Mesenchymal stem cell (in vitro differentiated cells and primary cell): ENCODE measurements at regions not wholly inside any gene's neighbourhood (a gene's known extent, or its start where the extent isn't known, plus 50 kb on each side); places are given as distances from the start of the nearest gene placed in this dataset.

Experiments
- DNase-seq: peaks from one replicate; pipeline ENCODE4 v3.0.0-alpha.2; 2013
- H2AFZ ChIP-seq: one replicate; pipeline ENCODE4 v1.6.1; 2013; ENCODE audit warnings: low read depth, mild to moderate bottlenecking, control low read depth, inconsistent platforms, low read length, moderate library complexity
- H2AK5ac ChIP-seq: 2 replicates; pipeline ENCODE4 v1.6.1; 2013; ENCODE audit warnings: low read length, moderate library complexity, mild to moderate bottlenecking, inconsistent platforms; ENCODE audit not compliant: severe bottlenecking
- H2BK120ac ChIP-seq: one replicate; pipeline ENCODE4 v1.6.1; 2013; ENCODE audit warnings: low read depth, mild to moderate bottlenecking, inconsistent platforms, low read length, moderate library complexity
- H2BK12ac ChIP-seq, 2 experiments: one replicate each; pipeline ENCODE4 v1.6.1; 2013; ENCODE audit warnings: inconsistent platforms in 2 of 2, low read length in 2 of 2, mild to moderate bottlenecking in 2 of 2, moderate library complexity in 2 of 2, control low read depth in 1 of 2
- H2BK15ac ChIP-seq: one replicate; pipeline ENCODE4 v1.6.1; 2013; ENCODE audit warnings: mild to moderate bottlenecking, low read depth, inconsistent platforms; ENCODE audit not compliant: poor library complexity, severe bottlenecking
- H2BK5ac ChIP-seq: 2 replicates; pipeline ENCODE4 v1.6.1; 2013; ENCODE audit warnings: low read depth, mild to moderate bottlenecking, low read length, control low read depth, inconsistent platforms; ENCODE audit not compliant: poor library complexity, severe bottlenecking
- H3K14ac ChIP-seq, 2 experiments: one replicate each; pipeline ENCODE4 v1.6.1; 2013; ENCODE audit warnings: inconsistent platforms in 2 of 2, low read length in 2 of 2, control low read depth in 1 of 2, mild to moderate bottlenecking in 1 of 2, moderate library complexity in 1 of 2
- H3K18ac ChIP-seq, 2 experiments: one replicate each; pipeline ENCODE4 v1.6.1; 2013; ENCODE audit warnings: inconsistent platforms in 2 of 2, low read length in 2 of 2, control low read depth in 1 of 2, low read depth in 1 of 2, mild to moderate bottlenecking in 1 of 2
- H3K23ac ChIP-seq, 2 experiments: one replicate each; pipeline ENCODE4 v1.6.1; 2013; ENCODE audit warnings: inconsistent platforms in 2 of 2, low read length in 2 of 2, mild to moderate bottlenecking in 2 of 2, moderate library complexity in 2 of 2, control low read depth in 1 of 2
- H3K27ac ChIP-seq: 2 replicates; pipeline ENCODE4 v1.5.1; 2013; ENCODE audit warnings: mild to moderate bottlenecking, moderate library complexity, low read length, control low read depth, inconsistent platforms; ENCODE audit not compliant: poor library complexity, severe bottlenecking
- H3K27me3 ChIP-seq, 2 experiments: 2 replicates each; pipeline versions ENCODE4 v1.6.1 to v1.7.0; 2013; ENCODE audit warnings: low read length in 2 of 2, mild to moderate bottlenecking in 2 of 2, moderate library complexity in 2 of 2, control low read depth in 1 of 2, inconsistent platforms in 1 of 2; ENCODE audit not compliant: control insufficient read depth in 1 of 2, insufficient read depth in 1 of 2
- H3K36me3 ChIP-seq, 2 experiments: 2 replicates each; pipeline versions ENCODE4 v1.6.1 to v1.7.0; 2013; ENCODE audit warnings: low read length in 2 of 2, control low read depth in 1 of 2, inconsistent platforms in 1 of 2, low read depth in 1 of 2, mild to moderate bottlenecking in 1 of 2; ENCODE audit not compliant: insufficient read depth in 2 of 2, control insufficient read depth in 1 of 2
- H3K4ac ChIP-seq, 2 experiments: one replicate each; pipeline ENCODE4 v1.6.1; 2013; ENCODE audit warnings: inconsistent platforms in 2 of 2, low read length in 2 of 2, mild to moderate bottlenecking in 2 of 2, moderate library complexity in 2 of 2, control low read depth in 1 of 2, low read depth in 1 of 2
- H3K4me1 ChIP-seq: 2 replicates; pipeline ENCODE4 v1.6.1; 2013; ENCODE audit warnings: low read depth, low read length, control low read depth; ENCODE audit not compliant: control insufficient read depth, insufficient read depth
- H3K4me2 ChIP-seq: 2 replicates; pipeline ENCODE4 v1.6.1; 2013; ENCODE audit warnings: low read length, mild to moderate bottlenecking, inconsistent platforms; ENCODE audit not compliant: poor library complexity, severe bottlenecking
- H3K4me3 ChIP-seq, 2 experiments: 2 replicates each; pipeline versions ENCODE4 v1.5.1 to v1.7.0; 2013; ENCODE audit warnings: low read length in 2 of 2, mild to moderate bottlenecking in 2 of 2, control low read depth in 1 of 2, low read depth in 1 of 2; ENCODE audit not compliant: insufficient read depth in 1 of 2
- H3K79me1 ChIP-seq: replicated peaks from 2 replicates; pipeline ENCODE4 v1.6.1; 2013; ENCODE audit warnings: mild to moderate bottlenecking, control low read depth, low read length, inconsistent platforms; ENCODE audit not compliant: poor library complexity, severe bottlenecking
- H3K9ac ChIP-seq: 2 replicates; pipeline ENCODE4 v1.7.0; 2013; ENCODE audit warnings: mild to moderate bottlenecking, low read length, moderate library complexity
- H3K9me3 ChIP-seq: 2 replicates; pipeline ENCODE4 v1.7.0; 2013; ENCODE audit warnings: mild to moderate bottlenecking, low read length; ENCODE audit not compliant: control insufficient read depth
- H4K8ac ChIP-seq: one replicate; pipeline ENCODE4 v1.6.1; 2013; ENCODE audit warnings: inconsistent platforms, mild to moderate bottlenecking, low read length, moderate library complexity
- H4K91ac ChIP-seq: one replicate; pipeline ENCODE4 v1.6.1; 2013; ENCODE audit warnings: mild to moderate bottlenecking, low read length, inconsistent platforms
- WGBS: methylation state at CpG from one replicate; pipeline ENCODE4 v1.1.7; 2013; ENCODE audit warnings: mixed read lengths; 5-methylcytosine and 5-hydroxymethylcytosine counted together

DNA sequence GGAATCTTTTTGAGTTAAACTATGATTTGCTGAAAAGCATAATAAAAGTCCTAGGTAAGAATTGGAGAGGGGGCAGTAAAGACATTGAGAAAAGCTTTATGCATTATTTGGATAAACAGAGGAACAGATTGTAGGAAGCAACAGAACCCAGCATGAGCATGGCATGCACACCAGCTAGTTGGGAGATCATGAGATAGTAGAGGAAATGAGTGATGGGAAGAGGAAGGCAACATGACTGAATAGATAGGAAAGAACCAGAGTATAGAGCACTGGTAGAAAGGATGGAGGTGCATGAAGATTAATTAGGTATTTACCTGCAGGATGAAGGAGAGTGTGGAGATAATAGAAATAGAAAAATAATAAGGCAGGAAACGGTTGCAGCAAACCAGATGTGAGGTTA, 248.5 kb upstream of the LMO3 start:
- DNase-seq = no peak
- WGBS = 65% methylated on average over 1 of the region's 1 CpG
- no peak overlapping the region for H2BK15ac ChIP-seq
- H3K4me2 ChIP-seq = no peak overlapping the region
- no peak overlapping the region for H2AK5ac ChIP-seq
- H3K4me3 ChIP-seq = no peak overlapping the region
- H3K23ac ChIP-seq = no peak overlapping the region
- H4K91ac ChIP-seq = no peak overlapping the region
- H3K18ac ChIP-seq = no peak overlapping the region
- no peaks in the 10 kb centered on the region for H3K4me1 ChIP-seq
- H3K9ac ChIP-seq = no peak overlapping the region
- H3K14ac ChIP-seq = no peak overlapping the region
- no peak overlapping the region for H2BK5ac ChIP-seq
- no peaks in the 10 kb centered on the region for H3K27me3 ChIP-seq
- no peak overlapping the region for H2BK12ac ChIP-seq
- no peaks in the 10 kb centered on the region for H3K9me3 ChIP-seq
- no peaks in the 10 kb centered on the region for H3K79me1 ChIP-seq
- no peak overlapping the region for H3K27ac ChIP-seq
- no peak overlapping the region for H4K8ac ChIP-seq
- no peak overlapping the region for H2BK120ac ChIP-seq
- no peak overlapping the region for H2AFZ ChIP-seq
- H3K36me3 ChIP-seq = no peaks in the 10 kb centered on the region
- no peak overlapping the region for H3K4ac ChIP-seq

- Histone ChIP-seq H3K9ac (no peak overlapping the region), H3K4me1 (no peaks in the 10 kb centered on the region), H3K36me3 (no peaks in the 10 kb centered on the region), H3K4me2 (no peak overlapping the region), H3K79me1 (no peaks in the 10 kb centered on the region), H3K18ac (no peak overlapping the region), H3K4me3 (no peak overlapping the region), H3K9me3 (no peaks in the 10 kb centered on the region), H4K91ac (no peak overlapping the region), H3K23ac (no peak overlapping the region), H3K27ac (no peak overlapping the region), H3K27me3 (no peaks in the 10 kb centered on the region), H2BK15ac (no peak overlapping the region), H2BK12ac (no peak overlapping the region), H2BK5ac (no peak overlapping the region), H2AFZ (no peak overlapping the region), H2AK5ac (no peak overlapping the region), H4K8ac (no peak overlapping the region), H3K14ac (no peak overlapping the region), H2BK120ac (no peak overlapping the region), H3K4ac (no peak overlapping the region)
- WGBS = 42% methylated on average over 1 of the region's 2 CpGs
- DNase-seq = no peak
Observed at GRCh38 chr12:16849473-16849872, 243.5 kb upstream of the LMO3 start.

GRCh38 chr12:16844875-16845274, 238.9 kb upstream of the LMO3 start:
- 76% methylated on average over 7 of the region's 7 CpGs for WGBS

GRCh38 chr12:16833376-16834015, 227.5 kb upstream of the LMO3 start:
- H2BK12ac ChIP-seq = no peak overlapping the region
- H3K4me2 ChIP-seq = no peak overlapping the region
- H3K23ac ChIP-seq = no peak overlapping the region
- H3K4me1 ChIP-seq = no peaks in the 10 kb centered on the region
- no peaks in the 10 kb centered on the region for H3K9me3 ChIP-seq
- no peak overlapping the region for H3K9ac ChIP-seq
- no peak overlapping the region for H2BK120ac ChIP-seq
- no peaks in the 10 kb centered on the region for H3K36me3 ChIP-seq
- 20% methylated on average over 1 of the region's 2 CpGs for WGBS
- H4K8ac ChIP-seq = no peak overlapping the region
- DNase-seq = no peak
- no peak overlapping the region for H3K4me3 ChIP-seq
- H2AK5ac ChIP-seq = no peak overlapping the region
- H3K4ac ChIP-seq = no peak overlapping the region
- no peak overlapping the region for H2AFZ ChIP-seq
- no peak overlapping the region for H4K91ac ChIP-seq
- no peak overlapping the region for H3K27ac ChIP-seq
- H3K18ac ChIP-seq = no peak overlapping the region
- no peak overlapping the region for H2BK15ac ChIP-seq
- H3K14ac ChIP-seq = no peak overlapping the region
- no peak overlapping the region for H2BK5ac ChIP-seq
- no peaks in the 10 kb centered on the region for H3K79me1 ChIP-seq
- H3K27me3 ChIP-seq = no peaks in the 10 kb centered on the region

More at GRCh38 chr12:16844875-16845274, 238.9 kb upstream of the LMO3 start:
- H3K18ac ChIP-seq = no peak overlapping the region
- no peak overlapping the region for H3K9ac ChIP-seq
- H3K79me1 ChIP-seq = no peaks in the 10 kb centered on the region
- no peak overlapping the region for H2AFZ ChIP-seq
- no peaks in the 10 kb centered on the region for H3K4me1 ChIP-seq
- no peak overlapping the region for H3K4ac ChIP-seq
- no peaks in the 10 kb centered on the region for H3K36me3 ChIP-seq
- H2BK12ac ChIP-seq = no peak overlapping the region
- H4K91ac ChIP-seq = no peak overlapping the region
- H3K27ac ChIP-seq = no peak overlapping the region
- no peak overlapping the region for H2BK120ac ChIP-seq
- no peak overlapping the region for H2BK5ac ChIP-seq
- H3K27me3 ChIP-seq = no peaks in the 10 kb centered on the region
- no peak overlapping the region for H3K4me2 ChIP-seq
- H3K23ac ChIP-seq = no peak overlapping the region
- no peak for DNase-seq
- no peak overlapping the region for H2BK15ac ChIP-seq
- no peak overlapping the region for H3K4me3 ChIP-seq
- H3K9me3 ChIP-seq = no peaks in the 10 kb centered on the region
- no peak overlapping the region for H4K8ac ChIP-seq
- no peak overlapping the region for H2AK5ac ChIP-seq
- H3K14ac ChIP-seq = no peak overlapping the region
